K562 (cell line): ENCODE measurements at regions not wholly inside any gene's neighbourhood (a gene's known extent, or its start where the extent isn't known, plus 50 kb on each side); places are given as distances from the start of the nearest gene placed in this dataset.

Experiments used
- ATAC-seq: fragments of 200-7000 bp; cut with Tn5 transposase; 3 replicates; pipeline ENCODE4 v1.9.1; 2020; ENCODE audit warnings: moderate library complexity
- BruUV-seq: library from RNA; stranded (reverse); fragments of 400-500 nt; replicated peaks from 2 replicates; lab custom pipeline; 2021; lab: Mats Ljungman, UMichigan
- CTCF ChIA-PET: fragments of 300-600 bp; formaldehyde crosslinking; extraction: SDS; loops from one replicate; lab custom pipeline; 2021; ENCODE audit warnings: low intra/inter-chr PET ratio; lab: Yijun Ruan, JAX
- POLR2A ChIA-PET: fragments of 300-600, 350-650 bp; sonication (Branson Sonifier 250); formaldehyde crosslinking; extraction: SDS; loops from one replicate; lab custom pipeline; 2021; ENCODE audit warnings: antibody characterized with exemption, inconsistent platforms; lab: Yijun Ruan, JAX
- DNase-seq, 4 experiments: peaks; one replicate each; pipeline versions ENCODE4 v3.0.0 to v3.0.0-alpha.2; 2011 to 2018; ENCODE audit warnings: low spot score in 3 of 4, mixed read lengths in 3 of 4; ENCODE audit errors: extremely low read depth in 1 of 4
- FAIRE-seq: peaks from 2 replicates; lab custom pipeline; 2011; peaks lifted over from hg19 to GRCh38; lab: Jason Lieb, UNC
- H2AFZ ChIP-seq: 2 replicates; pipeline ENCODE4 v1.6.0; 2011; ENCODE audit warnings: low read depth, low read length, control low read depth, inconsistent platforms
- H3K27ac ChIP-seq: fragments of 200-600 bp; 3 replicates; pipeline ENCODE4 v1.8.0; 2011; ENCODE audit warnings: low read depth, mild to moderate bottlenecking, control low read depth, inconsistent platforms, low read length, moderate library complexity, mixed read lengths; ENCODE audit errors: extremely low read depth
- H3K27me3 ChIP-seq, 2 experiments: fragments of 300-600 bp in 1 of 2; 2 replicates in 1 of 2; 3 replicates in 1 of 2; pipeline versions ENCODE4 v1.6.0 to v1.8.0; 2011; ENCODE audit warnings: inconsistent platforms in 2 of 2, low read length in 2 of 2, mild to moderate bottlenecking in 1 of 2, mixed read lengths in 1 of 2, moderate library complexity in 1 of 2; ENCODE audit not compliant: control insufficient read depth in 2 of 2, insufficient read depth in 2 of 2
- H3K36me3 ChIP-seq: fragments of 300-600 bp; 3 replicates; pipeline ENCODE4 v1.8.0; 2011; ENCODE audit warnings: mild to moderate bottlenecking, low read length, inconsistent platforms; ENCODE audit not compliant: control insufficient read depth, insufficient read depth
- H3K4me1 ChIP-seq, 2 experiments: fragments of 200-600 bp in 1 of 2; replicated peaks in 1 of 2; 2 replicates in 1 of 2; 3 replicates in 1 of 2; pipeline versions ENCODE4 v1.5.1 to v1.8.0; 2011; ENCODE audit warnings: inconsistent platforms in 2 of 2, low read length in 2 of 2, mild to moderate bottlenecking in 1 of 2, mixed read lengths in 1 of 2, moderate library complexity in 1 of 2; ENCODE audit not compliant: control insufficient read depth in 2 of 2, insufficient read depth in 2 of 2
- H3K4me2 ChIP-seq: 2 replicates; pipeline ENCODE4 v1.6.1; 2011; ENCODE audit warnings: low read length, control low read depth, inconsistent platforms, mixed read lengths; ENCODE audit not compliant: insufficient read depth
- H3K4me3 ChIP-seq: fragments of 200-600 bp; sonication (generic), shearing (Covaris generic); 2 replicates; pipeline ENCODE4 v1.5.1; 2016; ENCODE audit warnings: control low read depth, inconsistent platforms
- H3K79me2 ChIP-seq: fragments of 200-600 bp; 3 replicates; pipeline ENCODE4 v1.8.0; 2011; ENCODE audit warnings: low read length, inconsistent platforms; ENCODE audit not compliant: control insufficient read depth, insufficient read depth
- H3K9ac ChIP-seq, 2 experiments: 2 replicates each; pipeline versions ENCODE4 v1.6.0 to v1.6.1; 2011; ENCODE audit warnings: low read depth in 2 of 2, low read length in 2 of 2, control low read depth in 1 of 2, inconsistent platforms in 1 of 2, mild to moderate bottlenecking in 1 of 2, mixed read lengths in 1 of 2; ENCODE audit not compliant: insufficient read depth in 1 of 2
- H3K9me1 ChIP-seq: one replicate; pipeline ENCODE4 v1.6.0; 2011; ENCODE audit warnings: inconsistent platforms, mild to moderate bottlenecking, low read length, moderate library complexity; ENCODE audit not compliant: control insufficient read depth, insufficient read depth
- H3K9me3 ChIP-seq: replicated peaks from 2 replicates; pipeline ENCODE4 v1.5.1; 2011; ENCODE audit warnings: low read depth, low read length, inconsistent platforms; ENCODE audit not compliant: control insufficient read depth, insufficient read depth
- H4K20me1 ChIP-seq: replicated peaks from 2 replicates; pipeline ENCODE4 v1.6.1; 2011; ENCODE audit warnings: low read length, inconsistent platforms, mixed read lengths; ENCODE audit not compliant: control insufficient read depth, insufficient read depth
- ARHGAP35 ChIP-seq: fragments of 450-650 bp; IDR thresholded peaks from 2 replicates; pipeline ENCODE4 v1.6.1; 2018; ENCODE audit not compliant: partially characterized antibody
- CAMTA2 ChIP-seq: fragments of 250-450 bp; sonication (Bioruptor Pico); conservative IDR thresholded peaks from 2 replicates; pipeline ENCODE4 v1.5.1; 2022
- CSDE1 ChIP-seq, 2 experiments: fragments of 450-650 bp; IDR thresholded peaks; 2 replicates each; pipeline ENCODE4 v1.6.1; 2016; ENCODE audit warnings: mild to moderate bottlenecking in 1 of 2
- MECOM ChIP-seq: fragments of 250-450 bp; sonication (Bioruptor Pico); IDR thresholded peaks from 2 replicates; pipeline ENCODE4 v1.8.0; 2022; ENCODE audit warnings: inconsistent platforms
- SMAD4 ChIP-seq: fragments of 250-450 bp; sonication (Bioruptor Pico); conservative IDR thresholded peaks from 2 replicates; pipeline ENCODE4 v1.8.0; 2021; ENCODE audit warnings: inconsistent platforms, mild to moderate bottlenecking, moderate library complexity
- THAP12 ChIP-seq: fragments of 250-450 bp; sonication (Bioruptor Pico); IDR thresholded peaks from 2 replicates; pipeline ENCODE4 v1.9.0; 2021; ENCODE audit warnings: mild to moderate bottlenecking, inconsistent platforms
- YBX1 ChIP-seq: fragments of 450-650 bp; IDR thresholded peaks from 2 replicates; pipeline ENCODE4 v1.7.1; 2016; ENCODE audit warnings: mild to moderate bottlenecking
- ZNF146 ChIP-seq: IDR thresholded peaks from one replicate; pipeline ENCODE4 v1.6.1; 2018; ENCODE audit warnings: missing compliant biosample characterization; ENCODE audit not compliant: unreplicated experiment
- WGBS: fragments of 100-300 bp; shearing (Covaris generic); methylation state at CpG from one replicate; pipeline ENCODE4 v1.1.6; 2016; ENCODE audit warnings: low coverage, mixed read lengths; ENCODE audit not compliant: insufficient coverage; ENCODE audit errors: missing lambda C conversion rate; 5-methylcytosine and 5-hydroxymethylcytosine counted together
- in situ Hi-C: fragments of 300-500 bp; cut with MboI; formaldehyde crosslinking; loops from 4 replicates; pipeline ENCODE4 v1.15.0; 2018; ENCODE audit warnings: inconsistent platforms, mixed read lengths
- intact Hi-C: fragments of 100-400 bp; cut with micrococcal nuclease; formaldehyde crosslinking; loops from 2 replicates; pipeline ENCODE4 v1.14.2; 2022
- TF ChIP-seq, protein P1 (sequence below): fragments of 250-450 bp; sonication (Bioruptor Pico); IDR thresholded peaks from 2 replicates; pipeline ENCODE4 v1.4.0; 2020

DNA sequence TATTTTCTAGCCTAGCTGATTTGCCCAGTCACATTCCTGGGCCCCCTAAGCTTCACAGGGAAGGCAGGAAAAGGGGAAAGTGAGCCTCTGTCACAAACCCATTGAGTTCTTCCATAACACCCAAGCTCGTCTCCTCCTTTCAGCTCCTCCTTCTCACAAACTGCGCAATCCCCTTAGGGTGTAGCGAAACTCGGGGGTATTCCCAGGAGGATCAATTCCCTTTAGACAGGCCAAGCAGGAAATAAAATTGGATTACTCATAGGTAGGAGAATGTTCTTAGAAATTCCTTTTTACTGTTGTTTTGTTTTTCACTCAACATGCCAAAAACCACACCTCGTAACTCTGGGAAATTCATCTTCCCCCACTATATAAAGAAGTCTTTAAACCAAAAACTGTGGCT lies 139.3 kb downstream of the IRS2 start:
- Histone ChIP-seq H3K9me1 (no peaks in the 10 kb centered on the region), H3K4me1 (no peaks in the 10 kb centered on the region), H3K27me3 (no peaks in the 10 kb centered on the region), H3K4me3 (no peak overlapping the region), H3K9ac (no peak overlapping the region), H3K4me2 (no peak overlapping the region), H3K27ac (no peak overlapping the region), H4K20me1 (no peaks in the 10 kb centered on the region), H3K9me3 (no peaks in the 10 kb centered on the region)
- WGBS, result 0% methylated on average over 5 of the region's 5 CpGs
- intact Hi-C loops, result no loop called here
- DNase-seq (no peak), ATAC-seq (no peak)
- in situ Hi-C loops, result no loop called here
- TF ChIP-seq, protein P1, sequence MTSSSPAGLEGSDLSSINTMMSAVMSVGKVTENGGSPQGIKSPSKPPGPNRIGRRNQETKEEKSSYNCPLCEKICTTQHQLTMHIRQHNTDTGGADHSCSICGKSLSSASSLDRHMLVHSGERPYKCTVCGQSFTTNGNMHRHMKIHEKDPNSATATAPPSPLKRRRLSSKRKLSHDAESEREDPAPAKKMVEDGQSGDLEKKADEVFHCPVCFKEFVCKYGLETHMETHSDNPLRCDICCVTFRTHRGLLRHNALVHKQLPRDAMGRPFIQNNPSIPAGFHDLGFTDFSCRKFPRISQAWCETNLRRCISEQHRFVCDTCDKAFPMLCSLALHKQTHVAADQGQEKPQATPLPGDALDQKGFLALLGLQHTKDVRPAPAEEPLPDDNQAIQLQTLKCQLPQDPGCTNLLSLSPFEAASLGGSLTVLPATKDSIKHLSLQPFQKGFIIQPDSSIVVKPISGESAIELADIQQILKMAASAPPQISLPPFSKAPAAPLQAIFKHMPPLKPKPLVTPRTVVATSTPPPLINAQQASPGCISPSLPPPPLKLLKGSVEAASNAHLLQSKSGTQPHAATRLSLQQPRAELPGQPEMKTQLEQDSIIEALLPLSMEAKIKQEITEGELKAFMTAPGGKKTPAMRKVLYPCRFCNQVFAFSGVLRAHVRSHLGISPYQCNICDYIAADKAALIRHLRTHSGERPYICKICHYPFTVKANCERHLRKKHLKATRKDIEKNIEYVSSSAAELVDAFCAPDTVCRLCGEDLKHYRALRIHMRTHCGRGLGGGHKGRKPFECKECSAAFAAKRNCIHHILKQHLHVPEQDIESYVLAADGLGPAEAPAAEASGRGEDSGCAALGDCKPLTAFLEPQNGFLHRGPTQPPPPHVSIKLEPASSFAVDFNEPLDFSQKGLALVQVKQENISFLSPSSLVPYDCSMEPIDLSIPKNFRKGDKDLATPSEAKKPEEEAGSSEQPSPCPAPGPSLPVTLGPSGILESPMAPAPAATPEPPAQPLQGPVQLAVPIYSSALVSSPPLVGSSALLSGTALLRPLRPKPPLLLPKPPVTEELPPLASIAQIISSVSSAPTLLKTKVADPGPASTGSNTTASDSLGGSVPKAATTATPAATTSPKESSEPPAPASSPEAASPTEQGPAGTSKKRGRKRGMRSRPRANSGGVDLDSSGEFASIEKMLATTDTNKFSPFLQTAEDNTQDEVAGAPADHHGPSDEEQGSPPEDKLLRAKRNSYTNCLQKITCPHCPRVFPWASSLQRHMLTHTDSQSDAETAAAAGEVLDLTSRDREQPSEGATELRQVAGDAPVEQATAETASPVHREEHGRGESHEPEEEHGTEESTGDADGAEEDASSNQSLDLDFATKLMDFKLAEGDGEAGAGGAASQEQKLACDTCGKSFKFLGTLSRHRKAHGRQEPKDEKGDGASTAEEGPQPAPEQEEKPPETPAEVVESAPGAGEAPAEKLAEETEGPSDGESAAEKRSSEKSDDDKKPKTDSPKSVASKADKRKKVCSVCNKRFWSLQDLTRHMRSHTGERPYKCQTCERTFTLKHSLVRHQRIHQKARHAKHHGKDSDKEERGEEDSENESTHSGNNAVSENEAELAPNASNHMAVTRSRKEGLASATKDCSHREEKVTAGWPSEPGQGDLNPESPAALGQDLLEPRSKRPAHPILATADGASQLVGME (CRISPR knock-in tag), result no peak
- TF ChIP-seq SMAD4 (CRISPR knock-in tag) (no peak), YBX1 (no peak), CAMTA2 (CRISPR knock-in tag) (no peak), ZNF146 (CRISPR knock-in tag) (no peak), THAP12 (CRISPR knock-in tag) (no peak), CSDE1 (IDR thresholded peaks at IDR 0.05) (no peak), ARHGAP35 (no peak), MECOM (CRISPR knock-in tag) (no peak)
- TF ChIP-seq, all 486 proteins: peak for 0
- BruUV-seq, result no TSS peak
- ChIA-PET CTCF (no interaction called here), POLR2A (no interaction called here)
- no peak overlapping the region for H2AFZ ChIP-seq
- no peaks in the 10 kb centered on the region for H3K79me2 ChIP-seq
- FAIRE-seq, result no peak
- H3K36me3 ChIP-seq, result no peaks in the 10 kb centered on the region
